GM18507 (cell line): ENCODE measurements at regions not wholly inside any gene's neighbourhood (a gene's known extent, or its start where the extent isn't known, plus 50 kb on each side); places are given as distances from the start of the nearest gene placed in this dataset.

Experiments used
- DNase-seq: peaks from one replicate; pipeline ENCODE4 v3.0.0; 2011; ENCODE audit warnings: low read depth; ENCODE audit not compliant: insufficient read length; ENCODE audit errors: extremely low spot score
- FAIRE-seq: peaks from 2 replicates; lab custom pipeline; 2011; peaks lifted over from hg19 to GRCh38; lab: Jason Lieb, UNC

- FAIRE-seq (no peak), DNase-seq (no peak)
Measured at GRCh38 chr11:69545976-69546617, 64.6 kb downstream of the LINC01488 start.

DNA sequence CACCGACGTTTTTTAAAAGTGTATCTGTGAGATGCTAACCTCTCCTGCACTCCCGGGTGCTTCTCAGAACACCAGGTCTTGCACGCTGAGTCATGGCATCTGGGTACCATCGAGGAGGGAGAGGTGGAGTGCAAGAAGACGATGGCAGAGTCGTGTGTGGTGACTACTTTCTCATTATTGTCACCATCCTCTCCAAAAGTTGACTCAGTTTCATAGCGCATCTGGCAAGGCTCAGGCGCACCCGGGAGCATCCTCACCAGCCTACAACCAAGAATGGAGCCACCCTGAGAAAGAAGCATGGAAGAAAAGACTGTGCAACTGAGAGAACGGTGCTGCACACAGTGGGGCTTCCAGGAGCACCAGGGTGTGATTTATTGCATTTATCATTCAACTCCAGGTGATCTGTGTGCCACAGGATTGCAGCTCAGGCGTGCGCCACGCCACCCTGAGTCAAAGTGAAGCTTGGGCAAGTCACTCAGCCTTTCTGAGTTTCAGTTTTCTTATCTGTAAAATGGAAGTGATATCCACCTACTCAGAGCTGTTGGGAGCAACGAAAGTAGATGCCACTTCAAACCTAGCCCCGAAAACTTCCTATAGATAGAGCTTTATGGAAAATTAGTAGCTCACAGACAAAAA lies 65.4 kb downstream of the LINC01488 start:
- FAIRE-seq (peak; percentile 69), DNase-seq (peak; percentile 37)

- FAIRE-seq (no peak), DNase-seq (no peak)
Measured at GRCh38 chr11:69550846-69551245, 69.4 kb downstream of the LINC01488 start.

- DNase-seq (no peak), FAIRE-seq (no peak)
Measured at GRCh38 chr11:69551963-69552362, 70.5 kb downstream of the LINC01488 start.

DNA sequence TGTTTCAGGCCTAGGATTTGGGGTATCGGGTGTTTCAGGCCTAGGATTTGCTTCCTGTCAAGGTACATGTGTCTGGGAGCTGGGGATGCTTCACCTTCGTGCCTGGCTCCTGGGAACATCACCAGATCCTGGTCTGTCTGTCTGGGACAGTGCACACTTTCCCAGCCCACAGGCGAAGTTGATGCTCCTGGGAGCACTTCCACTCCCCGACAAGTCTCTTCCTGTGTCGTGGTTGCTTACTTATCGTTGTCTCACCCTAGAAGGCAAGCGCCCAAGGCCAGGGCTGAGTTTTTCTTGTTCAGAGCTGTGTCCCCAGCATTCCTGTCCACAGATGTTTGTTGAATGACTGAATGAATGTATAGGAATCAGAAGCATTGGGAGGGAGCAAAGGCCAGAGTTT lies 71.5 kb downstream of the LINC01488 start:
- no peak for DNase-seq
- no peak for FAIRE-seq

GRCh38 chr11:69553416-69554357 lies 72.2 kb downstream of the LINC01488 start:
- DNase-seq (no peak), FAIRE-seq (no peak)

GRCh38 chr11:69554849-69555248 lies 73.4 kb downstream of the LINC01488 start:
- FAIRE-seq = no peak

DNA sequence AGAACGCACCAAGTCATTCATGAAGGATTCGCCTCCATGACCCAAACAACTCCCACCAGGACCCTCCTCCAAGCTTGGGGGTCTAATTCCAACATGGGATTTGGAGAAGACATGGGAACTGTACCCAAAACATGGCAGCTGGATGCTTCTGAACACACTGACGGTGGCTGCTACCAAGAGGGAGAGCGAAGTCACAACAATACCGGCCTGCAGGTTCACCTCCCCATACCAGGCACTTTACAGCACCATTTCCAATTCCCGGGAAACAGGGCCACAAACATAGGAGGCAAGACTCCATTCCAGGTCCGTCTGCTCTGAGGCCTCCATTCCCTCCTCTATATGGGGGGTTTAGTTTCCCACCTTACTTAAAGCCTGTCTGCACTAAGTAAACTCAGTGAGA lies 75.8 kb downstream of the LINC01488 start:
- DNase-seq = no peak
- FAIRE-seq = no peak

More at GRCh38 chr11:69554849-69555248, 73.4 kb downstream of the LINC01488 start:
- no peak for DNase-seq

- FAIRE-seq (no peak), DNase-seq (no peak)
Measured at GRCh38 chr11:69558519-69558941, 77.1 kb downstream of the LINC01488 start.

DNA sequence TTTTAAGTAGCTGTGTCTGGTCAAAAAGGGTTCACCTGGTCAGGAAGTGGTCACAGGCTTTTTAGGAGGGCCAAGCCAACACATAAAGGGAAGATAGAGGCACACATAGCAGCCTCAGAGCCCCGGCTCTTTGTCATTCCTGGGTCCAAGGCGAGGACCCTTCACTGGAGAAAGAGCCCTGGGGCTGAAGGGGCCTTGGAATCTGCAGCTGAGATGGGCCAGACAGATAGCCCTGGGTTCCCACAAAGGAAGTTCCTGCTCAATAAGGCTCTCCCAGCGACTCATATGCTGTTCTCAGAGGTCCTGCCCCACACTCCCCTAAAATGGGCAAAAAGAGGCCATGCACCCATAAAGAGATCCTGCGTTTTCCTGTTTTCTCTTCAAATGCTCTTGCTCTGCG lies 77.7 kb downstream of the LINC01488 start:
- FAIRE-seq = no peak
- DNase-seq = no peak

DNA sequence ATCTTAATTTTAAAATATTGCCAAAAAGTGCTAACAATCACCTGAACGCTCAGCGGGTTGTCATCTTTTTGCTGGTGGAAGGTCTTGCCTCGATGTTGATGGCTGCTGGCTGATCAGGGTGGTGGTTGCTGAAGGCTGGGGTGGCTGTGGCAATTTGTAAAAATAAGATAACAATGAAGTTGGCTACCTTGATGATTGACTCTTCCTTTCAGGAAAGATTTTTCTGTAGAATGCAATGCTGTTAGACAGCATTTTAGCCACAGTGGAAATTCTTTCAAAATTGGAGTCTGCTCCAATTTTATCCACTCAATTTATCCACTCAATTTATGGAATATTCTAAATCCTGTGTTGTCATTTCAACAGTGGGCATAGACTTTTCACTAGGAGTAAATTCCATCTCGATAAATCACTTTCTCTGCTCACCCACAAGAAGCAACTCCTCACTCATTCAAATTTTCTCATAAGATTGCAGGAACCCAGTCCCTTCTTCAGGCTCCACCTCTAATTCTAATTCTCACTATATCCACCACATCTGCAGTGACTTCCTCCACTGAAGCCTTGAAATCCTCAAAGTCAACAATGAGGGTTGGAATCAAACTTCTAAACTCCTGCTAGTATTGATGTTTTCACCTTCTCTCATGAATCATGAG lies 78.8 kb downstream of the LINC01488 start:
- FAIRE-seq = no peak
- no peak for DNase-seq

DNA sequence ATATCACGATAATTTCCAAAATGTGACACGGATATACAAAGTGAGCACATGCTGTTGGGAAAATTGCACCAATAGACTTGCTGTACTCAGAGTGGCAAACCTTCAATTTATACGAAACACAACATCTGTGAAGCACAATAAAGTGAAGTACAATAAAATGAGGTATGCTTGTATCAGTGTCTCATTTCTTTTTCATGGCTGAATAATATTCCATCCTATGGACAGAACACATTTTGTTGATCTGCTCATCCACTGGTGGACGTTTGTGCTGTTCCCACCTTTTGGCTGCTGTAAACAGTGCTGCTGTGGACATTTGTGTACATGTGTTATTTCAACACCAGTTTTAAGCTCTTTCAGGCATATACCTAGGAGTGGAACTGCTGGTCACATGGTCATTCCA lies 78.7 kb upstream of the CCND1 start:
- FAIRE-seq (no peak), DNase-seq (no peak)

DNA sequence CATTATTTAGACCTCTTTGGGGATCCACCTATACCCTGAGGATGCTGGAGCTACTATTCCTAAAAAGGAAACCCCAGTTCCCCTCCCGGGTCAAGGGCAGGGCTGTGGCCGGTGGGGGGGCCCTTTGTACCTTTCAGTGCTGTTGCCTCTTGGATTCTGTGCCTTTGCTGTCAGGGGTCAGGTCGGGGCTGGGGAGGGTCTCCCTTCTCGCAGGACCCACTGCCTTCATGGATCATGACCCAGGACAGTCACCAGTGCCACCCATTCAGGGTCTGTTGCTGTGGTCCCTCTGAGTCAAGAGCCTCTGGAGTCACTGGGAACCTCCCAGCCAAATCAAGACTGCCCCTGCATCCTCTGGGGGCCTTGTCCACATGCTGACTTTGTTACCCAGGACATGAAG lies 78.1 kb upstream of the CCND1 start:
- DNase-seq (no peak), FAIRE-seq (no peak)

GRCh38 chr11:69563306-69563705 lies 77.7 kb upstream of the CCND1 start:
- no peak for FAIRE-seq

GRCh38 chr11:69563946-69564775 lies 76.8 kb upstream of the CCND1 start:
- FAIRE-seq = no peak
- no peak for DNase-seq

More at GRCh38 chr11:69563306-69563705, 77.7 kb upstream of the CCND1 start:
- no peak for DNase-seq

GRCh38 chr11:69566001-69566400 lies 75.0 kb upstream of the CCND1 start:
- FAIRE-seq = no peak
- DNase-seq = no peak

GRCh38 chr11:69567951-69568808 lies 72.8 kb upstream of the CCND1 start:
- no peak for DNase-seq

DNA sequence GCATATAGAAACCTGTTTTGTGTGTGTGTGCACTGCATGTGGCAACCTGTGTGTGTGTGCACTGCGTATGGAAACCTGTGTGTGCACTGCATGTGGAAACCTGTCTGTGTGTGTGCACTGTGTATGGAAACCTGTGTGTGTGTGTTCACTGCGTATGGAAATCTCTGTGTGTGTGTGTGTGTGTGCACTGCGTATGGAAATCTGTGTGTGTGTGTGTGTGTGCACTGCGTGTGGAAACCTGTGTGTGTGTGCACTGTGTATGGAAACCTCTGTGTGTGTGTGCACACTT lies 72.2 kb upstream of the CCND1 start:
- FAIRE-seq (no peak), DNase-seq (no peak)

More at GRCh38 chr11:69567951-69568808, 72.8 kb upstream of the CCND1 start:
- no peak for FAIRE-seq
